Skeletal muscle satellite cell (primary cell): ENCODE measurements at regions not wholly inside any gene's neighbourhood (a gene's known extent, or its start where the extent isn't known, plus 50 kb on each side); places are given as distances from the start of the nearest gene placed in this dataset.

ENCODE experiments used
- H3K27me3 ChIP-seq: 2 replicates; pipeline ENCODE4 v1.7.0; 2013; ENCODE audit warnings: low read length; ENCODE audit not compliant: control insufficient read depth, insufficient read depth
- H3K36me3 ChIP-seq: 2 replicates; pipeline ENCODE4 v1.7.0; 2013; ENCODE audit warnings: mild to moderate bottlenecking, control low read depth, low read length; ENCODE audit not compliant: insufficient read depth
- H3K4me1 ChIP-seq: 2 replicates; pipeline ENCODE4 v1.7.0; 2013; ENCODE audit warnings: low read length; ENCODE audit not compliant: control insufficient read depth, insufficient read depth
- H3K4me2 ChIP-seq: 2 replicates; pipeline ENCODE4 v1.7.0; 2013; ENCODE audit warnings: mild to moderate bottlenecking, low read length
- H3K4me3 ChIP-seq: 2 replicates; pipeline ENCODE4 v1.7.0; 2013; ENCODE audit warnings: low read length
- H3K9ac ChIP-seq: 2 replicates; pipeline ENCODE4 v1.7.0; 2013; ENCODE audit warnings: mild to moderate bottlenecking, low read depth, low read length, moderate library complexity
- H3K9me3 ChIP-seq: replicated peaks from 2 replicates; pipeline ENCODE4 v1.7.0; 2013; ENCODE audit warnings: mild to moderate bottlenecking, control low read depth, low read length

GRCh38 chr10:2915412-2915811 is 151.9 kb upstream of the PFKP start:
- peaks cover 23% of the 10 kb centered on the region for H3K27me3 ChIP-seq

GRCh38 chr10:2914741-2915140 is 152.6 kb upstream of the PFKP start:
- Histone ChIP-seq H3K9me3 (no peaks in the 10 kb centered on the region), H3K4me3 (no peak overlapping the region), H3K4me1 (no peaks in the 10 kb centered on the region), H3K36me3 (no peaks in the 10 kb centered on the region), H3K4me2 (no peak overlapping the region), H3K27me3 (peaks cover 21% of the 10 kb centered on the region), H3K9ac (no peak overlapping the region)

More at GRCh38 chr10:2915412-2915811, 151.9 kb upstream of the PFKP start:
- H3K4me3 ChIP-seq = no peak overlapping the region
- H3K4me2 ChIP-seq = no peak overlapping the region
- H3K9ac ChIP-seq = no peak overlapping the region
- no peaks in the 10 kb centered on the region for H3K4me1 ChIP-seq
- H3K36me3 ChIP-seq = no peaks in the 10 kb centered on the region
- H3K9me3 ChIP-seq = no peaks in the 10 kb centered on the region

- H3K9ac ChIP-seq = no peak overlapping the region
- H3K4me2 ChIP-seq = no peak overlapping the region
- H3K4me1 ChIP-seq = no peaks in the 10 kb centered on the region
- H3K36me3 ChIP-seq = no peaks in the 10 kb centered on the region
- H3K9me3 ChIP-seq = no peaks in the 10 kb centered on the region
- no peak overlapping the region for H3K4me3 ChIP-seq
- peaks cover 14% of the 10 kb centered on the region for H3K27me3 ChIP-seq
Observed at GRCh38 chr10:2913474-2913873, 153.9 kb upstream of the PFKP start.

- Histone ChIP-seq H3K4me3 (no peak overlapping the region), H3K9me3 (no peaks in the 10 kb centered on the region), H3K9ac (no peak overlapping the region), H3K27me3 (peaks cover 6% of the 10 kb centered on the region), H3K36me3 (no peaks in the 10 kb centered on the region), H3K4me2 (no peak overlapping the region), H3K4me1 (no peaks in the 10 kb centered on the region)
Observed at GRCh38 chr10:2910656-2911055, 156.7 kb upstream of the PFKP start.

- Histone ChIP-seq H3K4me3 (no peak overlapping the region), H3K4me2 (no peak overlapping the region), H3K27me3 (peaks cover 6% of the 10 kb centered on the region), H3K36me3 (no peaks in the 10 kb centered on the region), H3K9me3 (no peaks in the 10 kb centered on the region), H3K4me1 (no peaks in the 10 kb centered on the region), H3K9ac (no peak overlapping the region)
Observed at GRCh38 chr10:2909921-2910320, 157.4 kb upstream of the PFKP start.

- no peaks in the 10 kb centered on the region for H3K9me3 ChIP-seq
- no peaks in the 10 kb centered on the region for H3K4me1 ChIP-seq
- no peak overlapping the region for H3K4me2 ChIP-seq
- H3K4me3 ChIP-seq = no peak overlapping the region
- peaks cover 6% of the 10 kb centered on the region for H3K27me3 ChIP-seq
- no peak overlapping the region for H3K9ac ChIP-seq
- no peaks in the 10 kb centered on the region for H3K36me3 ChIP-seq
Observed at GRCh38 chr10:2908851-2909630, 158.3 kb upstream of the PFKP start.

- Histone ChIP-seq H3K36me3 (no peaks in the 10 kb centered on the region), H3K9ac (no peak overlapping the region), H3K9me3 (no peaks in the 10 kb centered on the region), H3K4me1 (no peaks in the 10 kb centered on the region), H3K4me2 (no peak overlapping the region), H3K27me3 (peaks cover 3% of the 10 kb centered on the region), H3K4me3 (no peak overlapping the region)
Observed at GRCh38 chr10:2906974-2907373, 160.4 kb upstream of the PFKP start.

- H3K4me1 ChIP-seq = no peaks in the 10 kb centered on the region
- no peaks in the 10 kb centered on the region for H3K36me3 ChIP-seq
- peaks cover 2% of the 10 kb centered on the region for H3K27me3 ChIP-seq
- H3K9ac ChIP-seq = no peak overlapping the region
- no peaks in the 10 kb centered on the region for H3K9me3 ChIP-seq
- H3K4me2 ChIP-seq = no peak overlapping the region
- H3K4me3 ChIP-seq = no peak overlapping the region
Observed at GRCh38 chr10:2905851-2906250, 161.5 kb upstream of the PFKP start.

- Histone ChIP-seq H3K27me3 (peaks cover 4% of the 10 kb centered on the region), H3K4me2 (no peak overlapping the region), H3K4me3 (no peak overlapping the region), H3K9me3 (no peaks in the 10 kb centered on the region), H3K9ac (no peak overlapping the region), H3K36me3 (no peaks in the 10 kb centered on the region), H3K4me1 (no peaks in the 10 kb centered on the region)
Observed at GRCh38 chr10:2900530-2900929, 166.8 kb upstream of the PFKP start.

- H3K9me3 ChIP-seq = no peaks in the 10 kb centered on the region
- no peak overlapping the region for H3K4me2 ChIP-seq
- no peak overlapping the region for H3K9ac ChIP-seq
- H3K4me3 ChIP-seq = no peak overlapping the region
- H3K27me3 ChIP-seq = peaks cover 4% of the 10 kb centered on the region
- no peaks in the 10 kb centered on the region for H3K36me3 ChIP-seq
- no peaks in the 10 kb centered on the region for H3K4me1 ChIP-seq
Observed at GRCh38 chr10:2899246-2899951, 167.9 kb upstream of the PFKP start.

- no peaks in the 10 kb centered on the region for H3K36me3 ChIP-seq
- no peaks in the 10 kb centered on the region for H3K9me3 ChIP-seq
- no peak overlapping the region for H3K4me2 ChIP-seq
Observed at GRCh38 chr10:2898509-2898860, 168.9 kb upstream of the PFKP start.

More at GRCh38 chr10:2898509-2898860, 168.9 kb upstream of the PFKP start:
- Histone ChIP-seq H3K27me3 (peaks cover 4% of the 10 kb centered on the region), H3K4me3 (no peak overlapping the region), H3K9ac (no peak overlapping the region), H3K4me1 (no peaks in the 10 kb centered on the region)
